ENCODE measurements at regions not wholly inside any gene's neighbourhood (a gene's known extent, or its start where the extent isn't known, plus 50 kb on each side); places are given as distances from the start of the nearest gene placed in this dataset.
"Not testable (repeated sequence)": the region's sequence is repeated elsewhere in the genome, so short reads cannot be mapped to it uniquely, and the experiment has no call there.

GRCh38 chrX:131862321-131862720 is 160.8 kb upstream of the STK26 start (continued):
- no peak for TF ChIP-seq PATZ1 (CRISPR knock-in tag; IDR thresholded peaks at IDR 0.05; ENCODE audit: borderline replicate concordance)

GRCh38 chrX:131869182-131869581 is 153.9 kb upstream of the STK26 start:
- TF ChIP-seq ZC3H10 (CRISPR knock-in tag; IDR thresholded peaks at IDR 0.05) (no peak), GLIS3 (CRISPR knock-in tag; IDR thresholded peaks at IDR 0.05) (no peak), CSDC2 (CRISPR knock-in tag; IDR thresholded peaks at IDR 0.05) (no peak), ISL1 (CRISPR knock-in tag; IDR thresholded peaks at IDR 0.05) (no peak), TOX (CRISPR knock-in tag; IDR thresholded peaks at IDR 0.05; ENCODE audit: borderline replicate concordance) (no peak), ARNTL (CRISPR knock-in tag; IDR thresholded peaks at IDR 0.05; ENCODE audit: borderline replicate concordance, low read depth) (no peak), OSR1 (CRISPR knock-in tag; IDR thresholded peaks at IDR 0.05) (no peak)
- no peak for ATAC-seq

- TF ChIP-seq ZNF8 (CRISPR knock-in tag; IDR thresholded peaks at IDR 0.05): no peak
- no peak for TF ChIP-seq ZFP3 (CRISPR knock-in tag; IDR thresholded peaks at IDR 0.05)
- no peak for TF ChIP-seq CREB5 (CRISPR knock-in tag; IDR thresholded peaks at IDR 0.05; ENCODE audit: low read depth)
- TF ChIP-seq ZNF565 (CRISPR knock-in tag; conservative IDR thresholded peaks at IDR 0.05; ENCODE audit: low read depth): no peak
- no peak for TF ChIP-seq OSR1 (CRISPR knock-in tag; IDR thresholded peaks at IDR 0.05)
- no peak for TF ChIP-seq ZNF70 (CRISPR knock-in tag; IDR thresholded peaks at IDR 0.05)
- no peak for TF ChIP-seq CSRNP3 (CRISPR knock-in tag; IDR thresholded peaks at IDR 0.05)
- no peak for TF ChIP-seq ZC3H10 (CRISPR knock-in tag; IDR thresholded peaks at IDR 0.05)
- TF ChIP-seq BACH2 (CRISPR knock-in tag; IDR thresholded peaks at IDR 0.05; ENCODE audit: borderline replicate concordance): no peak
- no peak for TF ChIP-seq ZFP30 (CRISPR knock-in tag; IDR thresholded peaks at IDR 0.05)
- TF ChIP-seq CSDC2 (CRISPR knock-in tag; IDR thresholded peaks at IDR 0.05): no peak
- TF ChIP-seq RARB (CRISPR knock-in tag; IDR thresholded peaks at IDR 0.05): no peak
- TF ChIP-seq TSHZ2 (CRISPR knock-in tag; IDR thresholded peaks at IDR 0.05): no peak
- TF ChIP-seq ISL1 (CRISPR knock-in tag; IDR thresholded peaks at IDR 0.05): no peak
- TF ChIP-seq SNAI2 (CRISPR knock-in tag; IDR thresholded peaks at IDR 0.05): no peak
- TF ChIP-seq TCF4 (CRISPR knock-in tag; IDR thresholded peaks at IDR 0.05; ENCODE audit: borderline replicate concordance): no peak
- TF ChIP-seq ESRRG (CRISPR knock-in tag; IDR thresholded peaks at IDR 0.05): no peak
- TF ChIP-seq PPARA (CRISPR knock-in tag; IDR thresholded peaks at IDR 0.05; ENCODE audit: borderline replicate concordance): no peak
- ATAC-seq: no peak
Observed at GRCh38 chrX:131874300-131874699, 148.8 kb upstream of the STK26 start.

- ATAC-seq: not testable (repeated sequence)
Observed at GRCh38 chrX:131875827-131876226, 147.3 kb upstream of the STK26 start.

- TF ChIP-seq OSR1 (CRISPR knock-in tag; IDR thresholded peaks at IDR 0.05) (no peak), BACH2 (CRISPR knock-in tag; IDR thresholded peaks at IDR 0.05; ENCODE audit: borderline replicate concordance) (no peak), ARNTL (CRISPR knock-in tag; IDR thresholded peaks at IDR 0.05; ENCODE audit: borderline replicate concordance, low read depth) (no peak)
- ATAC-seq: no peak
Observed at GRCh38 chrX:131881194-131881593, 141.9 kb upstream of the STK26 start.

GRCh38 chrX:131885042-131885441 is 138.1 kb upstream of the STK26 start:
- not testable (repeated sequence) for ATAC-seq

GRCh38 chrX:131893857-131894256 is 129.2 kb upstream of the STK26 start:
- not testable (repeated sequence) for ATAC-seq

All from SK-N-SH treated with all-trans-retinoic acid at 6 μM for 48 hours (cell line).